SIG-M5 (cell line): ENCODE measurements at regions not wholly inside any gene's neighbourhood (a gene's known extent, or its start where the extent isn't known, plus 50 kb on each side); places are given as distances from the start of the nearest gene placed in this dataset.

Source experiments
- DNase-seq: peaks from one replicate; lab custom pipeline; 2025; lab: John Stamatoyannopoulos, UW

GRCh38 chr2:147358375-147358774 is 486.5 kb upstream of the ACVR2A start:
- no peak for DNase-seq

GRCh38 chr2:147356157-147356556 is 488.7 kb upstream of the ACVR2A start:
- no peak for DNase-seq

- DNase-seq, result no peak
These were observed 489.1 kb upstream of the ACVR2A start for GRCh38 chr2:147355706-147356105.

DNA sequence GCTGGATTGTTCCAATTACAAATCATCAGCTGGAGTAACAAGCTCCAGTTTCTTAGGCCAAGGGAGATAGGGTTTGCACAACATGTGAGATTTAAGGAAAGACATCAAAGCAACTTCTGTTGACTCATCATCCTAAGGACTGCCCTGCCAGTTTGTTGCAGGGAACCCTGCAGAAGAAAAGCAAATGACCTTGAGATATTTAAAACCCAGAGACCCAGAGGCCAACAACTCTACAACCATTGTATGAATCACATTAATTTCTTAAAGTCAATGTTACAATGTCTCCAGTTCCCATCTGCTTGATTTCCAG is 491.8 kb upstream of the ACVR2A start:
- no peak for DNase-seq

GRCh38 chr2:147352264-147353071 is 492.4 kb upstream of the ACVR2A start:
- DNase-seq, result no peak

GRCh38 chr2:147351784-147352183 is 493.0 kb upstream of the ACVR2A start:
- no peak for DNase-seq

- DNase-seq, result no peak
These were observed 495.8 kb upstream of the ACVR2A start for GRCh38 chr2:147348931-147349555.

GRCh38 chr2:147346142-147346541 is 498.7 kb upstream of the ACVR2A start:
- no peak for DNase-seq

GRCh38 chr2:147345246-147345645 is 499.6 kb upstream of the ACVR2A start:
- no peak for DNase-seq

DNA sequence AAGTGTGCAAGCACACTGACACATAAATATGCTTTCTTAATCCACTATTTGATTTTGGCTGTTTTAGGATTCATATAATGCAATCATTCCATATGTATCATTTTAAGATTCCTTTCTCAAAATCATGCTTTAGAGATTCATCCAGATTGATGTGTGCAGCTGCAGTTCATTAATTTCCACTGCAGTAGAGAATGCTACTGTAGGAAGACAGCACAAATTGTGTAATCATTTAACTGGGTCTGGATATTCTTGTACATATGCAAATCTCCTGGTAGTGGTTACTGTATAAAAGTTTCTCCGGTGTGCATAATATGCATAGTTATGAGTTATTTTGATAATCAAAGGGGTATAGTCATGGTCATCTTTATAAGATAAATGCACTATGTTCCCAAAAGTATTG is 502.5 kb upstream of the ACVR2A start:
- no peak for DNase-seq

DNA sequence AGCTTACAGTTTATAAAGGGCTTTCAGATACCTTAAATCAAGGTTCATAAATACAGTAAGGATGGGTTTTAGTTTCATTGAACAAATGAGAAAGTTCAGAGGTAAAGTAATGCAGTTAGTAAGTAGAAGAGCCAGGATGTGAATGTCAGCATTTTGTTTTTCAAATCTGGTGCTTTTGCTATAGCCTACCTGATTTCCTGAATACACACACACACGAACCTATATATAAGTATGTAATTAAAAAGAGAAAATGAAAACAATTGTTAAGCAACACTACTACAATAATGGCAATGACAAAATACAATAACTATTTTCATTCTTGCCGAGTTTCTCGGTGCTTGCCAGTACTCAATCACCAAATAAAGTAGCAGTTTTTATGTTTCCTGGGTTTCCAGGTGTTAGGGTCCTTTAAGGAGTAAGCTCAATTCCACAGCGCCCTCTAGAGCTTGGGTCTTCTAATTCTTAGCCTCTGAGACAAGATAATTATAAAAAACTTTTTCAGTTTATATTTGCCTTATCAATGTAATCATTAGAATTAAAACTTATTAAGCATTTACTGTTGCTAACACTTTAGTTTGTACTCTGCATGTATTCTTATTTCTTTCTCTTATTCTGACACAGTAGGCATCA is 512.9 kb upstream of the ACVR2A start:
- DNase-seq, result no peak

- no peak for DNase-seq
These were observed 513.9 kb upstream of the ACVR2A start for GRCh38 chr2:147330925-147331324.

DNA sequence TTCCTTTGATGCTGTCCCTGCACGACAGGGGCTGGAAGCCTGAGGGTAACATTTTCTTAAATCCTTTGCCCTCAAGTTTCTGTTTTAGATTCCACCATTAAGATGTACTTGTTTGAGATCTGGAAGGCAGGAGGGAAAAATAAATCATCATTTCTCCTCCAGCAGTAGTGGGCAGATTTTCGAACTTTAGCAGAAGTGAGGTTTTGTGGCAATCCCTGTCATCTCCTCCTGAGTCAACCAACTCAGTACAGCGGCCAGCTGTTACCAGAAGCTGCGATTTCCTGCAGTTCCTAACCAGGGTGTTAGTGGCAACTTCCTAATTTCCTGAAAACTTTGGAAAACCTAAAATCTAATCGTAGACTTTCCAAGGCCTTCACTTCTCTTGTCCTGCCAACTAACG is 517.2 kb upstream of the ACVR2A start:
- DNase-seq, result no peak

GRCh38 chr2:147325990-147326389 is 518.8 kb upstream of the ACVR2A start:
- DNase-seq, result no peak

DNA sequence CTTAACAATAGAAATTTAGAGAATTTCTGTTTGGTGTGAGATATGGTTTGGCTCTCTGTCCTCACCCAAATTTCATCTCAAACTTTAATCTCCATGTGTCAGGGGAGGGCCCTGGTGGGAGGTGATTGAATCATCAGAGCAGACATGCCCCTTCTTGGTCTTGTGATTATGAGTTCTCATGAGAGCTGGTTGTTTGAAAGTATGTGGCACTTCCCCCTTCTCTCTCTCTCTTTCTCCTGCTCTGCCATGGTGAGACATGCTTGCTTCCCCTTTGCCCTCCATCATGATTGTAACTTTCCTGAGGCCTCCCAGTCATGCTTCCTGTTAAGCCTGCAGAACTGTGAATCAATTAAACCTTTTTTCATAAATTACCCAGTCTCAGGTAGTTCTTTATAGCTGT is 524.7 kb upstream of the ACVR2A start:
- no peak for DNase-seq

DNA sequence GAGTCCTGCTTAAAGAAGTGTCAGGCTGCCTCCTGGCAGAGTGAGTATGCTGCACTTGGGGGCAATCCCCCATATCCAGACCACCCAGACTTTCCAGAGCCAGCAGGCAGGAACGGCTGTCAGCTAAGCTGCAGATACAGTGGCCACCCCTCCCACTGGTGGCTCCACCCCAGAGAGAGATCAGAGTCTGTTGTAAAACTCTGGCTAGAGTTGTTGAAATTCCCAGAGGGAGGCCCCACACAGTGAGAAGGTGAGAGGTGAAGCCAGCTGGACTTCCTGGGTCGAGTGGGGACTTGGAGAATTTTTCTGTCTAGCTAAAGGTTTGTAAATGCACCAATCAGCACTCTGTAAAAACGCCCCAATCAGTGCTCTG is 533.8 kb upstream of the ACVR2A start:
- no peak for DNase-seq

GRCh38 chr2:147310335-147311057 is 534.3 kb upstream of the ACVR2A start:
- DNase-seq, result no peak

DNA sequence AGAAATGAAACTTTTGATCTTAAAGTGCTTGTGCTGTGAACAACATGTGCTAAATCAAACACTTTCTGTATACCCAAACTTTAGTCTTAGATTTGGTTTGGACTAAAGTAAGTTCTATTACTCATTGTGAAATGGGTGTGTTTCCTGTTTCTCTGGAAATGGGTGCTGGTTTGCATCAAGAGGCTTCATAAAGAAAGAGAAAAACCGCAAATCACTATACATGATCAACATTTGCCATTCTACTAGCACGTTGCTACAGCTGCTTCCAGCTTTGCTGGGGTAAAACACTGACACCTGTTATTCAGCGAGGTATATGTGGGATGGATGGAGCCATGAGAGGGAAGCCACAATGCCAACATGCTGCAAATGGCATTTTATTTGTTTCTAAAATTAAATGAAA is 547.0 kb upstream of the ACVR2A start:
- no peak for DNase-seq

GRCh38 chr2:147294825-147295392 is 549.9 kb upstream of the ACVR2A start:
- no peak for DNase-seq

DNA sequence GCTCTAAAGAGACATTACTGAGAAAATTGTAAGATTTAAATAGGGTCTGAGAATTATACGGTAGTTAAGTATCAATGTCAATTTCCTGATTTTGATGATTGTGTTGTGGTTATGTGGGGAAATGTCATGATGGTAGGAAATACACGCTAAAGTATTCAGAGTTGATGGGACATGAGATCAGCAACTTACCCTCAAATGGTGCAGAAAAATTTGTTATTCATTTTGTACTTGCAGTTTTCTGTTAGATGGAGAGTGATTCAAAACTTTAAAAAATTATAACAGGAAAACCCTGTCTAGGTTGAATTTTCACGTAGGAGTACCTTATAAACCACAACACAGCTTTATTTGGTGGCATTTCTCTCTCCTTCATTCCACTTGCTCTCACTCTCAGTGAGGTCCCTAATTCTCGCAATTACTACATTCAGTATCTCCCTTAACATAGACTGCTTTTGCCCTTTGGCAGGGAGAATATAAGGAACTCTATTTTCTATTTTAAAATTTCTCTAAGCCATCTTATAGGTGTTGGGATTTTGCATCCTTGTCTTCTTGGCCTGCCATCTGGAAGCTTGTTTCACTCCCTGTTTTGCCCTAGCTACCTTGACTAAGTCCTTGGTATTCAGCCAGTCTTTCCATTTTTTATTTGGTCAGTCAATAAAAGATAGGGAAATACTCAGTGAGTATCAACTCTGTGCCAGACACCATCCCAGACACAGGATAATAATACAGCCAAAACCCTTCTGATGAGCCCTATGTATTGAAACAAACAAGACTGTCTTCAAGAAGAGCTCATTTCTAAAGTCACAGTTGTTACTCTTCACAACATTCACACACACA is 550.6 kb upstream of the ACVR2A start:
- DNase-seq, result no peak

DNA sequence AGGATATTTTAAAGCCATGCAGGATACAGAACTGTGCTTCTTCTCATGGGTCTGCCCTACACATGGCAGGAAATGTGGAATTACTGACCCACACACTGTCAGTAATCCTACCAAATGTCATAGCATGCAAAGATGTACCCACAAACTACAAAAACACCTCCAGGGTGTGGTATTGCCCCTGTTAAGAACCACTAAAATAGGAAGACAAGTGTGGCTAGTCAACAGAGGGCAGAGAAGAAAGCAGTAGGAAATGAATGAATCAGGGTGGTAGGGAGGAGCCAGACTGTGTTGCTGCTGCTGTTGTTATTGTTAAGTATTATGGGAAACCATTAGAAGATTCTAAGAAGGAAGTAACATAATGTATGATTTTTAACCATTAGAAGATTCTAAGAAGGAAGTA is 556.7 kb upstream of the ACVR2A start:
- DNase-seq, result no peak

- no peak for DNase-seq
These were observed 568.9 kb upstream of the ACVR2A start for GRCh38 chr2:147275943-147276342.
